ENCODE measurements at regions not wholly inside any gene's neighbourhood (a gene's known extent, or its start where the extent isn't known, plus 50 kb on each side); places are given as distances from the start of the nearest gene placed in this dataset.
A peak's percentile ranks its signal among the peaks of the same experiment; 100 is the strongest.

DNA sequence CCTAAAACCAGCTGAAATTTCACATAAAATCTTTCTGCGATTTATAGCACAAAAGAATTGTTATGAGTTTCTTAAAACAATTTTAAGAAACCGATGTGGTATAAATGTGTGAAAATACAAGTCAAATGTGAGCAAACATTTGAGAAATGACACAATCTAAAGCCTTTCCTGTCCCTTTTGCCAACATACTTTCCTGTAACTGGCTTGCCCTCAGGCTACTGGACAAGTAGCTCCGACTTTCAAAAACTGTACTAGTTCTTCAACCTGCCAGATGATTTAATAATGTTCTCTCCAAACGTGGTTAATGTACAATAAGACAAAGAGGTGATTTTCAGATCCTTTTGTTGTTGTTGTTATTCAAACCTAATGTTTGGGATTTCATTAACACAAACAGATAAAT is 105.9 kb upstream of the ARHGEF26 start:
- DNase-seq: no peak

DNA sequence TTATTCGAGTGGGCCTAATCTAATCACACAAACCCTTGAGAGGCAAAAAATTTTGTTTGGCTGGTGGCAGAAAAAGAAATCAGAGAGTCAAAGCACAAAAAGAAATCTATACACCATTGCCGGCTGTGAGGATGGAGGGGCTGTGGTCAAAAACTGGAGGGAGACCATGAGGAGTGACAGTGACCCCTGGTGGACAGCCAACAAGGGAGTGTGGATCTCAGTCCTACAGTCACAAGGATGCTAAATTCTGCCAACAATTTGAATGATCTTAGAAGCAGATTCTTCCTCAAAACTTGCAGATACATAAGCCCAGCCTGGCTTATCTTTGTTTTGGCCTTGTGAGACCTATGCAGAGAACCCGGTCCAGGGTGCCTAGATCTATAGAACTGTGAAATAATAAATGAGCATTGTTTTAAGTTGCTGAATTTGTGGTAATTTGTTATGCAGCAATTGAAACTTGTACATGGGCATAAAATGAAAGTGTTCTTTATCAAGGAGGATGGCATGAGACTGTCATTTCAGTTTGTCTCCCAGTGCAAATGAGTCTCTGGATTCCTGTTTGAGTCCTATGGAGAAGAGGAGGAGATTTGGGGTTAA is 103.0 kb upstream of the ARHGEF26 start:
- DNase-seq: peak; percentile 17

DNA sequence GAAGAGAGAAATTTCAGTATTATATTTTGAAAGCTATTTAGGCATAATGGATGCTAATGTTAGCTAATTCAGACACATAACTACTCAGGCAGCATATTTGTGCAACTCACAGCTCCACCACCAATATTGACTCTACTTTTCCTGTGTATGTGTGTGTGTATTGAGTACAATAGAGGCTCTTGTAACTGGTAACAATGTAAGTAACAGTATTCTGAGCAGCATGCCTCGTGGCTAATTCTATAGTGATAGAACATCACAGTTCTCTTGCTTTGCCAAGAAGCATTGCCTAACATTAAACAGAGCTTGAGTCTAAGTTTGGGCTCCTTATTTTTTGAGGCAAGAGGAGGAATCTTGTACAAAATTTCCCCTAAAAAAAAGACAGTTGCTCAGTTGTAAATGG is 98.6 kb upstream of the ARHGEF26 start:
- DNase-seq: no peak

DNA sequence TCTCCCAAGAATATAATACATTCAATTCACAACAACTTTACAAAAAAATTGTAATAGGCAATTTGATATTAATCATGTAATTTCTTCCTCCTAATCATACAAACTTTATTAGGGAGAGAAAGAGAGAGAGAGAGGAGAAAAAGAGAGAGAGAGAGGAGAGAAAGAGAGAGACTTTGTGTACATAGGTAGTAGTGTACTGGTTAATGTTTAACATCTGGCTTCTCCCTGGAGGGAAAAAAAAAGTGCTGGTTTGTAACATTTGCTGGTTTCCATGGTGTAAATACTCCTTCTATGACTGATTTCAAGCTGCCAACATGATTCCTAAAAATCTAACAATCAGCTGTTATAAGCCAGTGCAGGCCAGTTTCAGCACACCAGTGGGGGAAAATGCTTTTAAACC is 98.0 kb upstream of the ARHGEF26 start:
- no peak for DNase-seq

DNA sequence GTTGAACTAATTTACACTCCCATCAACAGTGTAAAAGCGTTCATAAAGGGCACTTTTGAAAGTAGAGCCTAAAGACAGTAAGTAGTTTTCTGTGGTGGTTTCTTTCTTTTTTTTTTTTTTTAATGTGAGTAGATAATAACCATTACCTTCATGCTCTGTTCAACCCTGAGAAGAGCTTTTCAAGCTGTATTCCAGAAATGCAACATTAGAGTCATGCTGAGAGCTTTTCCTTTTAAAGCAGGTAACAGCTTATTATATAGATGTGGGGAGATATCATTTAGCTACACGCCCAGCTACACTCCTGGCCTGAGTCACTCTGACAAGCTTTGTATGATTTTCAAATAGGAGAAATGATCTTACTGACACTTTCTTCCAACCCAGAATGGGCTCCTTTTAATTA is 96.2 kb upstream of the ARHGEF26 start:
- DNase-seq: no peak

DNA sequence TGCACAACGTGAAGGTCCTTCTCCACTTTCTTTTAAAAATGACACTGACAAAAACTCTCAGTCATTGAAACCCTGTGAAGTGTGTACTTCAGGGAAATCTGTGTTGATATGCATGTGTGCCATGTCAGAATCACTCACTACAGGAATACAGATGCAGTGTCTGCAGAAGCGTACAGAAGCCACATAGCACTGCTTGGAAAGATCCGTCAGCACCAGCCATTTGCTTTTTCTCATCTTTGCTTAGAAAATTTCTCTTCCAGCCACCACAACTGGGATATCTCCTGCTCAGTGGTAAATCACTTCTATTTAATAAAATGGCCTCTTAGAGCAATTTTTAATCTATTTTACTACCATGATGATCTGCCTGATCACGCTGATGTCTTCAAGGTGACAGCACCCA is 91.3 kb upstream of the ARHGEF26 start:
- DNase-seq: no peak

DNA sequence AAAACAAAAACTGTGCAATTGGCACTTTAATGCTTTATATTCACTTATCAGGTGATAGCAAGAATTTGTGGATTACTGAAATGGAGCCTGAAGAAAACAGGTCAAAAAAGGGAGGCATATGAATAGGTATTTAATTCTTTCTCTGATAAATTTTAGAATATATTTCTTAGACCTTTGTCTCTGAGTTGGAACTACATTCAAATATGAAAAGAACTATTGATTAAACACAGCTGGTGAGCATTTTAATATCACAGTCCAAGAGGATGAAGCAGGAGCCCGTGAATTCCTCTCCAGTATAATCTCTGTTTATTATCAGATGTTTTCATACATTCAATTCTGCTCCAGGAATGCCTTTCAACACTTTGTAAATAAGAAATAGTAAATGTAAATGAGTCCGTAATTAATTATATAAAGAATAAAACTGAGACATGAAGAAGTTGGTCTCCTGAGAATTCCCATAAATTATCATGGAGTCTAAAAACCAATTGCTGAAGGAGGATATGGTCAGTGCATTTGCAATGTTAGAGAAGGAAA is 86.3 kb upstream of the ARHGEF26 start:
- DNase-seq: no peak

DNA sequence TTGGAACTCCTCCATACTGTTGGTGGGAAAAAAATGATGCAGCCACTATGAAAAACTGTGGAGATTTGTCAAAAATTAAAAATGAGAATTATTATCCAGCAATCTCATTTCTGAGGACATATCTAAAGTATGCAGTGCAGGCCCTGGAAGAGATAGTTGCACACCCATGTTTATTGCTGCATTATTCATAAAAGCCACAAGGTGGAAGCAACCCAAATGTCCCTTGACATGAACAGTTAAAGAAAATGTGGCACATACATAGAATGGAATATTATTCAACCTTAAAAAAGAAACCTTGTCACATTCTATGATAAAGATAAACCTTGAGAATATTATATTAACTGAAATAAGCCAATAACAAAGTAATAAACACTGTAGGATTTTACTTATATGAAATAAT is 80.9 kb upstream of the ARHGEF26 start:
- DNase-seq: no peak

DNA sequence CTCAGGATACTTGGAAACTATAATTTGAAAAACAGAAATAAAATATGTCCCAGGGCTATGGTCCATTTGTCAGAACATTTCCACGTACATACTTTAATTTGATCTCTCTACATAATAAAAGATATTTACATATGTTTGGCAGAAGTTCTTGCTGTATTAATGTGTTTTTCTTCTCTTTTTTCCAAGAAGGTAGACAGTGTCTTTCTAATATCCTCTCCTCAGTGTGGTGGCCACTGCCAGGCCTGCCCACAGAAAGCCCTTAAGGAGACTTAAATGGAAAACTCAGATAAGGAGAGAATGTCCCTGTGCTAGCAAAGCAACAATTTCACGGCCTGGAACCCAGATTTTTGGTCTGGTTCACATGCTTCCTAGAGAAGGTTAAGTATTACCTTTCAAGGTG is 76.5 kb upstream of the ARHGEF26 start:
- no peak for DNase-seq

DNA sequence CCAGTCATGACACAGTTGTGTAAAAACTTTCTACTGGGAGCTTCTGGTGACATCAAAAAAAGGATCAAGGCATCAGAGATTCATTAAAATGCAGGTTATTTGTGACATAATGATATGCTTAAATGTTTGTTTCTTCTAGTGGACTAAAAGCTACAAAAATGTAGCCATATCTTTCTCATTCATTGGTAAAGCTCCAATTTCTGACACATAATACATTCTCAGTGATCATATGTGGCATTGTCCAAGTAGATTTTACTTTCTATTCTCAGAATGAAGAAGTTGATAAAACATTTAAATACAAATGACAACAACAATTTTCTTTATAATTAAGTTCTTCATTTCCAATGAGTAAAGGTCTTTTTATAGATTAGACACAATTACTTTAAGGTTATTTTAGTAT is 71.0 kb upstream of the ARHGEF26 start:
- DNase-seq: no peak

DNA sequence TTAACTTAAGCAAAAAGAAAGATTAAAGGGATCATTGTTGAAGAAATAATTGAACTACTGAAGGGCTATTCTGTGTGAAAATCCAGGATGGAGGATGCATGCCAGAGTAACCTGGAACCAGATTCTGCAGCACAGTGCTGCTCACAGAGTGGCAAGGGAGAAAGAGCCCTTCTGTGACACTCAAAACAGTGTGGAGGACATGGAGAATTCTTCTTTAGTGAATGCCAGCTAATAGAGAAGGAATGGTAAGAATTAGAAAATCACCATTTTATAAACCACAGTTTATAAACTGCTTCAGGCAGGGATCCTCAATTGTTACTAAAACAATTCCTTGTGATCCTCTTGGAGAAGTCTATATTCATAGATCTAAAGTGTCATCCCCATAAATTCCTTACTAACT is 70.4 kb upstream of the ARHGEF26 start:
- no peak for DNase-seq

DNA sequence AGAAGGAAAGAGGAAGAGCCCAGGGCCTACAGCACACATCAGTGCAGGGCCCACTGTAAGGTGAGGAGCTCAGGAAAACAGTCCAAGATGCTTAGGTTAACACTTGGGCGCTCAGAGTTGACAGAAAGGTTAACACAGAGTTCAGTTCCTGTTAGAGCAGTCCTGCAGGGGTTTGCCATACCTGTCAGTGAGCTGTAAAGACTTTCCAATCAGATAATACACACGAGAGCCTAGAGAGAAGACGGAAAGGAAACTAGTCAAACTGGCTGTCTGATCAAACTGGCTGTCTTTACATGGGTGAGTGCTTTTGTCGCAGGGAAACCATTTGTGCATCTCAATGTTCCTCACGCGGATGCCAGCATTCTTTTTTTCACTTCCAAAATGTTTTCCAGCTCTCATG is 61.4 kb upstream of the ARHGEF26 start:
- no peak for DNase-seq

DNA sequence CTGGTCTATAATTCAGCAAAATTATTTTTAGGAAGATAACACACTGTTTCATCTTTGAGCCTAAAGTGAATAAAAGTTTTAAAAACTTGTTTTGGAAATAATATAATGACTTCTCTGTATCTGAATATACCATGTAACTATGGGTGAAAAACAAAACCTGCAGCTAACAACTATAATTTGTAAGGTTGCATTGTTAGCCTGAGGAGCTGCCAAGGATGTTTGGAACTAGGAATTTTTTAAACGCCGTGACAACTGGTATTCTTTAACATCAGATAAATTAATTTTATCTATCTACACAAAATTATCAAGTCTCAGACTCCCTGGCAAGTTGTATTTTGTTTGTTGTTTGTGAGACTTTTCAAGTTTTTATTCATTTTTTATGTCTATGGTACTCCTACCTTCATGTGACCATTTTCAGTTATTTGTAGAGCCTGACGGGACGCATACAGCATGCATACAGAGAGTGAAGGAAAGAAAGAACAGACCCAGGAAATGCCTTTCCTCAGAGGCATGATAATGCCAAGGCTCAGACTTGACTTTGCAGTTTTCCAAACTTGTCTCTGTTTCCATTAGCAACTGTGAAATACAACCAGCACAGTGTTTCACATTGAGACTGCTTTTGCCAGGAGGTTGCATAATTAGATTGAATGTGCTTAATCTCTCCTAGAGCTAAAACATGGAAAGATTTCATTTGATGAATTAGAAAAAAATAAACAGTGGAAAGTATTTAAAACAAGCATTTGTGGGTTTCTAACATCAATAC is 60.8 kb upstream of the ARHGEF26 start:
- no peak for DNase-seq

DNA sequence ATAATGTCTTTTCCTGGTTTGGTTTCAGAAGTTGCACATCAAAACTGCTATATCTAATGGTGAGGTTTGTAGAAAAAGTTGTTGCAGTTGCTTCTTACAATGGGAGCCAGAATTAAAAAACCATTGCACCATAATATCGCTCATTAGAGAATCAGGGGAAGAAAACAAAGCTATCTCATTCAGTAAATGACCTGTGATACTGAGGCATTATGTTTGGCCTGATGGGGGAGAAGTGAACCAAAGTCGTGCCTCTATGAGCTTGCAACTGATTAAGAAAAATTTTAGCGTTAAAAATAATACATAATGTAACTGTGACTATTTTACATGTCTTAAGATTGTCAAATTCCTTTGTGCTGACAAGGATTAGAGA is 60.2 kb upstream of the ARHGEF26 start:
- DNase-seq: no peak

DNA sequence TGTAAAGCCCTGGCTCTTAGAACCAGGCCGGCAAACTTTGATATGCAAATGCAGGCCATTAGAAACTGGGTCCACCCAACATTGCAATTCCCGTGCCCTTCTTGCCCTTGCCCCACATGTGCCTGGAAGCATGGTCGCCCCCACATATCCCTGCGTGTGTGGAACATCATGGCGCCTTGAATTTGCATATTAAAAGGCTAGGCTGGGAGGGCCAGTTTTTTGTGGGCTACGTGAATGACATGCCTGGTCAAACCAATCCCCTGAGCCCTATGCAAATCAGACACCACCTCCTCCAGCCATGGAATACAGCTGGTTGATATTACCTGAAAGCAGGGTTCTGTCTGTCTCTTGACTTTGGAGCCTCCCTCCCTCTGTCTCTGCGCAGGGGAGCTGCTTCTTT is 58.7 kb upstream of the ARHGEF26 start:
- DNase-seq: no peak

DNA sequence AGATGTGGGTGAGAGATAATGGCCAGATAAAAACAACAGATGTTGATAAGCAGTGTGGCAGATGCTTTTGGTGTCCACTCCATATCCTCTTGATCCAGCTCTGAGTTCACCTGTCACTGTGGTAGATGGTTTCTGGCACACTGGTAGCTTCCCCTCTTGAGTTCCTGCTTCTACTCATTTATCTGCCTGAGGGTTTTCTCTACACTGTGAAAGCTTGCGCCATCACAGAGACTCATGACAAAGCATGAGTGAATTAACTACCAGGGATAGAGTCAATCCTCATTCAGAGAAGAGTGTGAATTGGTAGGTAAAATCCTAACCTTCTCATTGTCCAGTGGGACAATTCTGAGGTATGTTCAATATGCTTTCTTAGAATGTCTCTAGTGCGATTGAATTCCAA is 50.0 kb upstream of the ARHGEF26 start:
- DNase-seq: no peak

All from CD4-positive, alpha-beta T cell treated with Interferon gamma for 1 hour (primary cell).